ENCODE measurements at regions not wholly inside any gene's neighbourhood (a gene's known extent, or its start where the extent isn't known, plus 50 kb on each side); places are given as distances from the start of the nearest gene placed in this dataset.

DNA sequence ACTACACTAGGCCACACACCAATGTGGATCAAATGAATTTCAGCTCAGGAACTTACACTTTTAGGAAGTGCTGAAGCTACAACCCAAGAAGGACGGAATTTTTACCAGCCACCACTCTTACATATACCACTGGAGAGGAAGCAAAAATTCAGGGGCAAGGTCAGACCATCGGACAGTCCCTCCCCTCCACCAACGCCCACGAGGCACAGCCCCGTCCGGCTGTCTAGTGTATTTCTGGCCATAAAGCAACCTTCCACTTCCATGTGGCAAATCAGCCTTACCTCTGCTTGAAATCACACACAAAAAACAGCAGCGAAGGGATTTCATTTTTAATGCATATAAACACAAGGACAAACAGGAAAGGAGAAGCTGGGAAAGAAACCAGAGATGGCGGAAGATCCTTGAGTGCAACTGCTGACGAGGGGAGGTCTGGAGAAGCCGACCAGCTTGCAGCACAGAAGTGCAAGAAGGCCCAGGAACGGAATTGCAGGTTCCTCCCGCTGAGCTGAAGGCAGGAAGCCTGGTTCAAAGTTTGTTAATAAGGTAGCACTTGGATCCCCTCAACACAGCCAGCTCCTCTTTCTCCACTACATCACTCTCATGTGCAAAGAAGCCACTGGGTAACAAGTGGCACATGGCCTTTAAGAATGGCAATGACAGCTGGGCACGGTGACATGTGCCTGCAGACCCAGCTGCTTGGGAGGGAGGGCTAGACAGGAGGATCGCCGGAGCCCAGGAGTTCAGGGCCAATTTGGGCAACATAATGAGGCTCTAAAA lies 71.5 kb downstream of the SHANK2 start (continued):
- no peak for TF ChIP-seq ZNF266 (tag by site-specific recombination; IDR thresholded peaks at IDR 0.05; ENCODE audit: low read depth)
- TF ChIP-seq ZNF518A (tag by site-specific recombination; conservative IDR thresholded peaks at IDR 0.05; ENCODE audit: low read depth) = no peak
- TF ChIP-seq OSR2 (tag by site-specific recombination; IDR thresholded peaks at IDR 0.05) = no peak
- TF ChIP-seq ZNF600 (tag by site-specific recombination; IDR thresholded peaks at IDR 0.05) = no peak
- no peak for TF ChIP-seq ZNF707 (tag by site-specific recombination; IDR thresholded peaks at IDR 0.05)
- TF ChIP-seq, protein P1, sequence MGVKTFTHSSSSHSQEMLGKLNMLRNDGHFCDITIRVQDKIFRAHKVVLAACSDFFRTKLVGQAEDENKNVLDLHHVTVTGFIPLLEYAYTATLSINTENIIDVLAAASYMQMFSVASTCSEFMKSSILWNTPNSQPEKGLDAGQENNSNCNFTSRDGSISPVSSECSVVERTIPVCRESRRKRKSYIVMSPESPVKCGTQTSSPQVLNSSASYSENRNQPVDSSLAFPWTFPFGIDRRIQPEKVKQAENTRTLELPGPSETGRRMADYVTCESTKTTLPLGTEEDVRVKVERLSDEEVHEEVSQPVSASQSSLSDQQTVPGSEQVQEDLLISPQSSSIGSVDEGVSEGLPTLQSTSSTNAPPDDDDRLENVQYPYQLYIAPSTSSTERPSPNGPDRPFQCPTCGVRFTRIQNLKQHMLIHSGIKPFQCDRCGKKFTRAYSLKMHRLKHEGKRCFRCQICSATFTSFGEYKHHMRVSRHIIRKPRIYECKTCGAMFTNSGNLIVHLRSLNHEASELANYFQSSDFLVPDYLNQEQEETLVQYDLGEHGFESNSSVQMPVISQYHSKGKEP (tag by site-specific recombination; IDR thresholded peaks at IDR 0.05) = no peak
- TF ChIP-seq GFI1B (tag by site-specific recombination; IDR thresholded peaks at IDR 0.05) = no peak
- TF ChIP-seq ZNF214 (tag by site-specific recombination; IDR thresholded peaks at IDR 0.05; ENCODE audit: borderline replicate concordance) = no peak
- TF ChIP-seq SCRT2 (tag by site-specific recombination; IDR thresholded peaks at IDR 0.05) = no peak
- no peak for TF ChIP-seq ZNF302 (tag by site-specific recombination; IDR thresholded peaks at IDR 0.05; ENCODE audit: low read depth)
- TF ChIP-seq HIC1 (tag by site-specific recombination; IDR thresholded peaks at IDR 0.05) = no peak
- TF ChIP-seq ZNF311 (tag by site-specific recombination; IDR thresholded peaks at IDR 0.05; ENCODE audit: borderline replicate concordance) = no peak

- Histone ChIP-seq H3K4me3 (ENCODE audit: low read depth, low read length) (no peak overlapping the region), H3K4me1 (ENCODE audit: control insufficient read depth, insufficient read depth, low read length) (no peaks in the 10 kb centered on the region), H3K36me3 (ENCODE audit: control insufficient read depth in 2 of 2, insufficient read depth in 1 of 2, low read length in 2 of 2) (no peaks in the 10 kb centered on the region), H3K27ac (ENCODE audit: extremely low read depth, low read depth, low read length) (no peak overlapping the region), H3K9me3 (ENCODE audit: control insufficient read depth, insufficient read depth, low read depth, low read length) (no peaks in the 10 kb centered on the region)
- ChIA-PET POLR2A (no interaction called here), CTCF (no interaction called here)
- TF ChIP-seq ZNF18 (tag by site-specific recombination; IDR thresholded peaks at IDR 0.05) = no peak
These were observed 72.3 kb downstream of the SHANK2 start for GRCh38 chr11:71179877-71180605.

Measured in HEK293 (cell line).